HepG2 (cell line): ENCODE measurements at regions not wholly inside any gene's neighbourhood (a gene's known extent, or its start where the extent isn't known, plus 50 kb on each side); places are given as distances from the start of the nearest gene placed in this dataset.

Source experiments
- ATAC-seq: fragments of 200-7000 bp; cut with Tn5 transposase; 3 replicates; pipeline ENCODE4 v1.9.1; 2020; ENCODE audit warnings: mild to moderate bottlenecking, moderate library complexity
- BruUV-seq: library from RNA; stranded (reverse); fragments of 400-500 nt; replicated peaks from 2 replicates; lab custom pipeline; 2021; lab: Mats Ljungman, UMichigan
- CTCF ChIA-PET: fragments of 300-600 bp; formaldehyde crosslinking; extraction: SDS; loops from one replicate; lab custom pipeline; 2021; ENCODE audit warnings: low total read pairs, inconsistent platforms, low intra/inter-chr PET ratio; lab: Yijun Ruan, JAX
- POLR2A ChIA-PET: fragments of 350-600 bp; sonication (Branson Sonifier 250); formaldehyde crosslinking; loops from one replicate; lab custom pipeline; 2020; ENCODE audit warnings: antibody characterized with exemption, inconsistent platforms; lab: Yijun Ruan, JAX
- DNase-seq: peaks from one replicate; pipeline ENCODE4 v3.0.0-alpha.2; 2015; ENCODE audit warnings: low spot score
- FAIRE-seq: peaks from 3 replicates; lab custom pipeline; 2011; peaks lifted over from hg19 to GRCh38; lab: Jason Lieb, UNC
- H2AFZ ChIP-seq: one replicate; pipeline ENCODE4 v1.6.1; 2011; ENCODE audit warnings: low read length, inconsistent platforms
- H3K27ac ChIP-seq: fragments of 300-600 bp; 3 replicates; pipeline ENCODE4 v1.8.0; 2011; ENCODE audit warnings: mixed run types, mild to moderate bottlenecking, mixed read lengths, low read length, inconsistent platforms; ENCODE audit not compliant: insufficient read depth; ENCODE audit errors: extremely low read length
- H3K27me3 ChIP-seq, 2 experiments: fragments of 200-600 bp in 1 of 2; 2 replicates in 1 of 2; 3 replicates in 1 of 2; pipeline versions ENCODE4 v1.6.0 to v1.8.0; 2011; ENCODE audit warnings: low read length in 2 of 2, mild to moderate bottlenecking in 2 of 2, moderate library complexity in 2 of 2, inconsistent platforms in 1 of 2; ENCODE audit not compliant: insufficient read depth in 2 of 2, control insufficient read depth in 1 of 2
- H3K36me3 ChIP-seq, 2 experiments: fragments of 200-600 bp in 1 of 2; replicated peaks in 1 of 2; 2 replicates in 1 of 2; 3 replicates in 1 of 2; pipeline versions ENCODE4 v1.5.1 to v1.8.0; 2011; ENCODE audit warnings: low read length in 2 of 2, inconsistent platforms in 1 of 2; ENCODE audit not compliant: insufficient read depth in 2 of 2, control insufficient read depth in 1 of 2
- H3K4me1 ChIP-seq: 2 replicates; pipeline ENCODE4 v1.5.1; 2012; ENCODE audit warnings: low read length, inconsistent platforms; ENCODE audit not compliant: insufficient read depth
- H3K4me2 ChIP-seq: 2 replicates; pipeline ENCODE4 v1.6.0; 2011; ENCODE audit warnings: low read depth, low read length, inconsistent platforms
- H3K4me3 ChIP-seq, 3 experiments: fragments of 200-600 bp in 1 of 3; sonication (generic), shearing (Covaris generic) in 1 of 3; replicated peaks in 1 of 3; 2 replicates each; pipeline ENCODE4 v1.5.1; 2011 to 2016; ENCODE audit warnings: low read length in 3 of 3, inconsistent platforms in 2 of 3, low read depth in 2 of 3, mild to moderate bottlenecking in 2 of 3, control low read depth in 1 of 3, mixed read lengths in 1 of 3; ENCODE audit not compliant: insufficient read depth in 1 of 3
- H3K79me2 ChIP-seq: one replicate; pipeline ENCODE4 v1.6.1; 2011; ENCODE audit warnings: low read length, inconsistent platforms; ENCODE audit not compliant: insufficient read depth
- H3K9ac ChIP-seq: 2 replicates; pipeline ENCODE4 v1.6.0; 2011; ENCODE audit warnings: mild to moderate bottlenecking, low read depth, low read length, inconsistent platforms; ENCODE audit not compliant: insufficient read depth
- H3K9me3 ChIP-seq: 2 replicates; pipeline ENCODE4 v1.5.1; 2012; ENCODE audit warnings: mild to moderate bottlenecking, low read length
- H4K20me1 ChIP-seq: 2 replicates; pipeline ENCODE4 v1.6.0; 2011; ENCODE audit warnings: inconsistent platforms, mild to moderate bottlenecking, low read length, moderate library complexity; ENCODE audit not compliant: insufficient read depth
- HNF4A ChIP-seq: sonication (generic); formaldehyde crosslinking; IDR thresholded peaks from 2 replicates; pipeline ENCODE4 v1.4.0; 2020; ENCODE audit warnings: missing genetic modification reagents
- KMT2B ChIP-seq: IDR thresholded peaks from 2 replicates; pipeline ENCODE4 v1.6.1; 2016; ENCODE audit warnings: missing genetic modification reagents, missing compliant biosample characterization
- RAD51 ChIP-seq: fragments of 450-650 bp; IDR thresholded peaks from 2 replicates; pipeline ENCODE4 v1.6.1; 2016; ENCODE audit warnings: borderline replicate concordance
- TMF1 ChIP-seq: sonication (generic); formaldehyde crosslinking; IDR thresholded peaks from 2 replicates; pipeline ENCODE4 v1.8.1; 2022; ENCODE audit warnings: low read depth, missing genetic modification reagents
- ZNF550 ChIP-seq: sonication (generic); formaldehyde crosslinking; IDR thresholded peaks from 2 replicates; pipeline ENCODE4 v1.4.0; 2020; ENCODE audit warnings: mild to moderate bottlenecking, missing genetic modification reagents, borderline replicate concordance
- ZNF562 ChIP-seq: sonication (generic); formaldehyde crosslinking; IDR thresholded peaks from 2 replicates; pipeline ENCODE4 v1.8.0; 2022; ENCODE audit warnings: missing genetic modification reagents, borderline replicate concordance
- ZNF569 ChIP-seq: sonication (generic); formaldehyde crosslinking; IDR thresholded peaks from 2 replicates; pipeline ENCODE4 v1.5.0; 2020; ENCODE audit warnings: mild to moderate bottlenecking, missing genetic modification reagents, moderate library complexity, borderline replicate concordance
- ZNF703 ChIP-seq: sonication (generic); formaldehyde crosslinking; IDR thresholded peaks from 2 replicates; pipeline ENCODE4 v1.5.1; 2020; ENCODE audit warnings: missing genetic modification reagents, mild to moderate bottlenecking, moderate library complexity, borderline replicate concordance
- ZNF841 ChIP-seq: sonication (generic); formaldehyde crosslinking; IDR thresholded peaks from 2 replicates; pipeline ENCODE4 v1.8.1; 2023; ENCODE audit warnings: missing genetic modification reagents, borderline replicate concordance
- WGBS: methylation state at CpG from one replicate; pipeline ENCODE4 v1.1.6; 2017; ENCODE audit warnings: low lambda C conversion rate; 5-methylcytosine and 5-hydroxymethylcytosine counted together
- in situ Hi-C: cut with HindIII; loops from 2 replicates; pipeline ENCODE4 v1.10.0; 2017; ENCODE audit warnings: low pct_unique_long_range_greater_than_20kb; ENCODE audit not compliant: extremely low pct_ligation_motif_present
- intact Hi-C: fragments of 100-400 bp; cut with micrococcal nuclease; formaldehyde crosslinking; loops from one replicate; pipeline ENCODE4 v1.10.0; 2022; ENCODE audit not compliant: unreplicated experiment
- TF ChIP-seq, protein P1 (sequence below): sonication (generic); formaldehyde crosslinking; IDR thresholded peaks from 2 replicates; pipeline ENCODE4 v1.4.0; 2020; ENCODE audit warnings: mild to moderate bottlenecking, missing genetic modification reagents, borderline replicate concordance
- TF ChIP-seq, protein P2 (sequence below): sonication (generic); formaldehyde crosslinking; conservative IDR thresholded peaks from 2 replicates; pipeline ENCODE4 v1.4.0; 2020; ENCODE audit warnings: mild to moderate bottlenecking, missing genetic modification reagents, moderate library complexity

DNA sequence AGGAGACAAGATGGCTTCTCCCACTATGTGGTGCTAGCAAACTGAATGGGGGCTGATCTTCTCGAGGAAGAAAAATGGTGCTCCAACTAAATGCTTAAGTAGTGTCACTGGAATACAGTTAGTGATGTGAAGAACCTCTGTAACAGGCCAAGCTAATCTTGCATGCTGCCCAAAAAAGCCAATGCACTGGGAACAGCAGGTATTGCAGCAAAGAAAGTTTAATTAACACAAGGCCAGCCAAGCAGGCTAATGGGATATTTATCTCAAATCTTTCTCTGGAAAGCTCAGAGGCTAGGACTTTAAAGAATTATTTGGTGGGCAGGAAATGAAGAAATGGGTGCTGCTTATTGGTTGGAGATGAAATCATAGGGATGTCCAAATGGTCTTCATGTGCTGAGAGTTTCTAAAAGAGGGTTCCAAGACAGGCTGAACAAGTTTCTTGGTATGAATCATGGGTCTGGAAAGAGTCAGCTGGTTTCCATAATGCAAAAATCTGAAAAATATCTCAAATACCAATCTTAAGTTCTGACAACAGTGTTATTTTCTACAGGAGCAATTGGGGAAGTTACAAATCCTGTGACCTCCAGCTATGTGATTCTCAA, 1550.5 kb downstream of the SLITRK5 start:
- WGBS = 0% methylated on average over 1 of the region's 1 CpG
- H2AFZ ChIP-seq = no peak overlapping the region
- peaks cover 32% of the 10 kb centered on the region for H3K9me3 ChIP-seq
- BruUV-seq = no TSS peak
- DNase-seq (no peak), ATAC-seq (no peak), FAIRE-seq (no peak)
- no peak overlapping the region for H3K27ac ChIP-seq
- no peaks in the 10 kb centered on the region for H4K20me1 ChIP-seq
- in situ Hi-C loops = no loop called here
- no peaks in the 10 kb centered on the region for H3K79me2 ChIP-seq
- H3K4me1 ChIP-seq = no peaks in the 10 kb centered on the region
- H3K4me3 ChIP-seq = no peak overlapping the region
- ChIA-PET CTCF (no interaction called here), POLR2A (no interaction called here)
- intact Hi-C loops = no loop called here
- TF ChIP-seq RAD51 (no peak), ZNF703 (CRISPR knock-in tag) (no peak), KMT2B (CRISPR knock-in tag) (no peak), ZNF841 (CRISPR knock-in tag) (no peak)
- H3K4me2 ChIP-seq = no peak overlapping the region
- no peak overlapping the region for H3K9ac ChIP-seq
- no peaks in the 10 kb centered on the region for H3K36me3 ChIP-seq
- H3K27me3 ChIP-seq = no peaks in the 10 kb centered on the region

DNA sequence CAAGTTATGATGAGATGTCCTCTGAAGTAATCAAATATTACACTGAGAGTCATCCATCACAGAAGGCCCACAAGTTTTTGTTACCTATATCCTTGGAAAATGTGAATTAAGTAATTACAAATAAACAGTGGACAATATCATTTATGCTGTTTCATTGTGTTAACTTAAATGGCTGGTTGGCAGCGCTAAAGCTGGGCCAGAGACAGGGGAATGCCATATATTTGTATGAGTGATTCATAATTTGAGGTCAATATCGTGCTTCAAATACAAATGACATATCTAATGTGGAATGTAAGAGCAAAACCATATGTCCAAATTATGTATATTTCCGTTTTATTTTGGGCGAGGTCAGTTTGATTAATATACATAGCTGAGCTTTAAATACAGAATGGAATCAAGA, 1556.2 kb downstream of the SLITRK5 start:
- no TSS peak for BruUV-seq
- peaks cover 37% of the 10 kb centered on the region for H3K9me3 ChIP-seq
- H3K9ac ChIP-seq = no peak overlapping the region
- no peaks in the 10 kb centered on the region for H4K20me1 ChIP-seq
- no peaks in the 10 kb centered on the region for H3K27me3 ChIP-seq
- 4% methylated on average over 4 of the region's 4 CpGs for WGBS
- H3K36me3 ChIP-seq = no peaks in the 10 kb centered on the region
- FAIRE-seq = no peak
- no peak overlapping the region for H3K4me2 ChIP-seq
- in situ Hi-C loops = no loop called here
- POLR2A ChIA-PET = no interaction called here
- ATAC-seq = no peak
- no peak overlapping the region for H2AFZ ChIP-seq
- DNase-seq = no peak
- intact Hi-C loops = no loop called here
- CTCF ChIA-PET = no interaction called here
- H3K79me2 ChIP-seq = no peaks in the 10 kb centered on the region
- H3K4me1 ChIP-seq = no peaks in the 10 kb centered on the region
- no peak overlapping the region for H3K4me3 ChIP-seq
- H3K27ac ChIP-seq = no peak overlapping the region
- TF ChIP-seq ZNF550 (CRISPR knock-in tag) (no peak), ZNF569 (CRISPR knock-in tag) (no peak), TMF1 (CRISPR knock-in tag) (no peak), HNF4A (CRISPR knock-in tag) (no peak), ZNF562 (no peak)
- TF ChIP-seq, protein P1, sequence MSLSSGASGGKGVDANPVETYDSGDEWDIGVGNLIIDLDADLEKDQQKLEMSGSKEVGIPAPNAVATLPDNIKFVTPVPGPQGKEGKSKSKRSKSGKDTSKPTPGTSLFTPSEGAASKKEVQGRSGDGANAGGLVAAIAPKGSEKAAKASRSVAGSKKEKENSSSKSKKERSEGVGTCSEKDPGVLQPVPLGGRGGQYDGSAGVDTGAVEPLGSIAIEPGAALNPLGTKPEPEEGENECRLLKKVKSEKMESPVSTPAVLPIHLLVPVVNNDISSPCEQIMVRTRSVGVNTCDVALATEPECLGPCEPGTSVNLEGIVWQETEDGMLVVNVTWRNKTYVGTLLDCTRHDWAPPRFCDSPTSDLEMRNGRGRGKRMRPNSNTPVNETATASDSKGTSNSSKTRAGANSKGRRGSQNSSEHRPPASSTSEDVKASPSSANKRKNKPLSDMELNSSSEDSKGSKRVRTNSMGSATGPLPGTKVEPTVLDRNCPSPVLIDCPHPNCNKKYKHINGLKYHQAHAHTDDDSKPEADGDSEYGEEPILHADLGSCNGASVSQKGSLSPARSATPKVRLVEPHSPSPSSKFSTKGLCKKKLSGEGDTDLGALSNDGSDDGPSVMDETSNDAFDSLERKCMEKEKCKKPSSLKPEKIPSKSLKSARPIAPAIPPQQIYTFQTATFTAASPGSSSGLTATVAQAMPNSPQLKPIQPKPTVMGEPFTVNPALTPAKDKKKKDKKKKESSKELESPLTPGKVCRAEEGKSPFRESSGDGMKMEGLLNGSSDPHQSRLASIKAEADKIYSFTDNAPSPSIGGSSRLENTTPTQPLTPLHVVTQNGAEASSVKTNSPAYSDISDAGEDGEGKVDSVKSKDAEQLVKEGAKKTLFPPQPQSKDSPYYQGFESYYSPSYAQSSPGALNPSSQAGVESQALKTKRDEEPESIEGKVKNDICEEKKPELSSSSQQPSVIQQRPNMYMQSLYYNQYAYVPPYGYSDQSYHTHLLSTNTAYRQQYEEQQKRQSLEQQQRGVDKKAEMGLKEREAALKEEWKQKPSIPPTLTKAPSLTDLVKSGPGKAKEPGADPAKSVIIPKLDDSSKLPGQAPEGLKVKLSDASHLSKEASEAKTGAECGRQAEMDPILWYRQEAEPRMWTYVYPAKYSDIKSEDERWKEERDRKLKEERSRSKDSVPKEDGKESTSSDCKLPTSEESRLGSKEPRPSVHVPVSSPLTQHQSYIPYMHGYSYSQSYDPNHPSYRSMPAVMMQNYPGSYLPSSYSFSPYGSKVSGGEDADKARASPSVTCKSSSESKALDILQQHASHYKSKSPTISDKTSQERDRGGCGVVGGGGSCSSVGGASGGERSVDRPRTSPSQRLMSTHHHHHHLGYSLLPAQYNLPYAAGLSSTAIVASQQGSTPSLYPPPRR (CRISPR knock-in tag) = no peak
- TF ChIP-seq, protein P2, sequence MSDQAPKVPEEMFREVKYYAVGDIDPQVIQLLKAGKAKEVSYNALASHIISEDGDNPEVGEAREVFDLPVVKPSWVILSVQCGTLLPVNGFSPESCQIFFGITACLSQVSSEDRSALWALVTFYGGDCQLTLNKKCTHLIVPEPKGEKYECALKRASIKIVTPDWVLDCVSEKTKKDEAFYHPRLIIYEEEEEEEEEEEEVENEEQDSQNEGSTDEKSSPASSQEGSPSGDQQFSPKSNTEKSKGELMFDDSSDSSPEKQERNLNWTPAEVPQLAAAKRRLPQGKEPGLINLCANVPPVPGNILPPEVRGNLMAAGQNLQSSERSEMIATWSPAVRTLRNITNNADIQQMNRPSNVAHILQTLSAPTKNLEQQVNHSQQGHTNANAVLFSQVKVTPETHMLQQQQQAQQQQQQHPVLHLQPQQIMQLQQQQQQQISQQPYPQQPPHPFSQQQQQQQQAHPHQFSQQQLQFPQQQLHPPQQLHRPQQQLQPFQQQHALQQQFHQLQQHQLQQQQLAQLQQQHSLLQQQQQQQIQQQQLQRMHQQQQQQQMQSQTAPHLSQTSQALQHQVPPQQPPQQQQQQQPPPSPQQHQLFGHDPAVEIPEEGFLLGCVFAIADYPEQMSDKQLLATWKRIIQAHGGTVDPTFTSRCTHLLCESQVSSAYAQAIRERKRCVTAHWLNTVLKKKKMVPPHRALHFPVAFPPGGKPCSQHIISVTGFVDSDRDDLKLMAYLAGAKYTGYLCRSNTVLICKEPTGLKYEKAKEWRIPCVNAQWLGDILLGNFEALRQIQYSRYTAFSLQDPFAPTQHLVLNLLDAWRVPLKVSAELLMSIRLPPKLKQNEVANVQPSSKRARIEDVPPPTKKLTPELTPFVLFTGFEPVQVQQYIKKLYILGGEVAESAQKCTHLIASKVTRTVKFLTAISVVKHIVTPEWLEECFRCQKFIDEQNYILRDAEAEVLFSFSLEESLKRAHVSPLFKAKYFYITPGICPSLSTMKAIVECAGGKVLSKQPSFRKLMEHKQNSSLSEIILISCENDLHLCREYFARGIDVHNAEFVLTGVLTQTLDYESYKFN = no peak
